ENCODE measurements at regions not wholly inside any gene's neighbourhood (a gene's known extent, or its start where the extent isn't known, plus 50 kb on each side); places are given as distances from the start of the nearest gene placed in this dataset.

- Histone ChIP-seq H3K9me2 (ENCODE audit: insufficient read depth, low read length) (no peaks in the 10 kb centered on the region), H3K4me1 (ENCODE audit: insufficient read depth, low read length, poor library complexity, severe bottlenecking) (no peaks in the 10 kb centered on the region), H4K20me1 (ENCODE audit: insufficient read depth, low read length) (no peaks in the 10 kb centered on the region), H3K79me2 (ENCODE audit: insufficient read depth, low read depth, low read length) (no peaks in the 10 kb centered on the region), H2AFZ (ENCODE audit: low read length) (no peak overlapping the region), H3K27ac (ENCODE audit: low read depth, low read length, poor library complexity, severe bottlenecking) (no peak overlapping the region), H3K4me2 (ENCODE audit: low read length) (no peak overlapping the region), H3K36me3 (ENCODE audit: insufficient read depth, low read length) (no peaks in the 10 kb centered on the region), H3K4me3 (ENCODE audit: low read depth, low read length, poor library complexity, severe bottlenecking) (no peak overlapping the region), H3K9me3 (ENCODE audit: low read length) (no peaks in the 10 kb centered on the region)
- BruUV-seq (replicated peaks) = no TSS peak
- no peak for DNase-seq (ENCODE audit: low spot score)
- intact Hi-C loops (cut with micrococcal nuclease; ENCODE audit: unreplicated experiment) = no loop called here
- ChIA-PET CTCF (ENCODE audit: unreplicated experiment) (no interaction called here), POLR2A (no interaction called here)
- TF ChIP-seq CTCF (conservative IDR thresholded peaks at IDR 0.05; ENCODE audit: low read length) (no peak), EZH2phosphoT487 (IDR thresholded peaks at IDR 0.05; ENCODE audit: borderline replicate concordance, low read depth, low read length) (no peak)
These were observed 1122.2 kb downstream of the TBL1XR1 start for GRCh38 chr3:176075046-176075445.

- CTCF ChIA-PET (ENCODE audit: unreplicated experiment) = no interaction called here
- no peaks in the 10 kb centered on the region for H3K9me2 ChIP-seq (ENCODE audit: insufficient read depth, low read length)
- intact Hi-C loops (cut with micrococcal nuclease; ENCODE audit: unreplicated experiment) = no loop called here
- H3K4me2 ChIP-seq (ENCODE audit: low read length) = no peak overlapping the region
- H3K27ac ChIP-seq (ENCODE audit: low read depth, low read length, poor library complexity, severe bottlenecking) = no peak overlapping the region
- no peak overlapping the region for H3K4me3 ChIP-seq (ENCODE audit: low read depth, low read length, poor library complexity, severe bottlenecking)
- no peak for TF ChIP-seq EZH2phosphoT487 (IDR thresholded peaks at IDR 0.05; ENCODE audit: borderline replicate concordance, low read depth, low read length)
- TF ChIP-seq CTCF (conservative IDR thresholded peaks at IDR 0.05; ENCODE audit: low read length) = no peak
- BruUV-seq (replicated peaks) = no TSS peak
- POLR2A ChIA-PET = no interaction called here
- no peaks in the 10 kb centered on the region for H3K9me3 ChIP-seq (ENCODE audit: low read length)
- H3K79me2 ChIP-seq (ENCODE audit: insufficient read depth, low read depth, low read length) = no peaks in the 10 kb centered on the region
- no peaks in the 10 kb centered on the region for H3K36me3 ChIP-seq (ENCODE audit: insufficient read depth, low read length)
- H4K20me1 ChIP-seq (ENCODE audit: insufficient read depth, low read length) = no peaks in the 10 kb centered on the region
- no peak overlapping the region for H2AFZ ChIP-seq (ENCODE audit: low read length)
- no peaks in the 10 kb centered on the region for H3K4me1 ChIP-seq (ENCODE audit: insufficient read depth, low read length, poor library complexity, severe bottlenecking)
- DNase-seq (ENCODE audit: low spot score) = no peak
These were observed 1123.2 kb downstream of the TBL1XR1 start for GRCh38 chr3:176074096-176074495.

DNA sequence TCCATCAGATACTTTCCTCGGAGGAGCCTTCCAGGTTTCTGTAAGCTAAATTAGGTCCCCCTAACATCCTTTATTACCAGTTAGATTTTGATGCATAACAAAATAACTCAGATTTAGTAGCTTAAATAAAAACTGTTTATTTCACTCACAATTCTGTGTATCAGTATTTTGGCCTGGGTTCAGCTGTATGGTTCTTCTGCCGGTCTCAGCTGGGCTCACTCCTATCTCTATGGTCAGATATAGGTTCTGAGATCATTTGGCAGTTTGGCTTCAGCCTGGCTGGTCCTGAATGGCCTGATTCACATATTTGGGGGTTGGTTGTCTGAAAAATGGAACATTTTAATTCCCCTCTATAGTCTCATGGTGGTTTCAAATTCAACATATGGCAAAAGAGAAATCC is 1125.3 kb downstream of the TBL1XR1 start:
- no TSS peak for BruUV-seq (replicated peaks)
- no peaks in the 10 kb centered on the region for H3K4me1 ChIP-seq (ENCODE audit: insufficient read depth, low read length, poor library complexity, severe bottlenecking)
- H3K79me2 ChIP-seq (ENCODE audit: insufficient read depth, low read depth, low read length) = no peaks in the 10 kb centered on the region
- no peaks in the 10 kb centered on the region for H3K36me3 ChIP-seq (ENCODE audit: insufficient read depth, low read length)
- H3K9me3 ChIP-seq (ENCODE audit: low read length) = no peaks in the 10 kb centered on the region
- ChIA-PET POLR2A (no interaction called here), CTCF (ENCODE audit: unreplicated experiment) (no interaction called here)
- no peaks in the 10 kb centered on the region for H4K20me1 ChIP-seq (ENCODE audit: insufficient read depth, low read length)
- TF ChIP-seq EZH2phosphoT487 (IDR thresholded peaks at IDR 0.05; ENCODE audit: borderline replicate concordance, low read depth, low read length) (no peak), CTCF (conservative IDR thresholded peaks at IDR 0.05; ENCODE audit: low read length) (no peak)
- H3K4me3 ChIP-seq (ENCODE audit: low read depth, low read length, poor library complexity, severe bottlenecking) = no peak overlapping the region
- DNase-seq (ENCODE audit: low spot score) = no peak
- intact Hi-C loops (cut with micrococcal nuclease; ENCODE audit: unreplicated experiment) = no loop called here
- H3K4me2 ChIP-seq (ENCODE audit: low read length) = no peak overlapping the region
- no peaks in the 10 kb centered on the region for H3K9me2 ChIP-seq (ENCODE audit: insufficient read depth, low read length)
- H3K27ac ChIP-seq (ENCODE audit: low read depth, low read length, poor library complexity, severe bottlenecking) = no peak overlapping the region
- no peak overlapping the region for H2AFZ ChIP-seq (ENCODE audit: low read length)
